Vagina (tissue), 2 donors: ENCODE measurements at regions not wholly inside any gene's neighbourhood (a gene's known extent, or its start where the extent isn't known, plus 50 kb on each side); places are given as distances from the start of the nearest gene placed in this dataset.

Experiments
- DNase-seq, 2 donors: peaks; one replicate each; pipeline ENCODE4 v3.0.0-alpha.2; 2017; ENCODE audit errors: extremely low spot score in 2 of 2
- H3K27ac ChIP-seq: fragments of 200-600 bp; sonication (generic); one replicate; pipeline ENCODE4 v1.5.1; 2019
- H3K27me3 ChIP-seq: fragments of 200-600 bp; sonication (generic); one replicate; pipeline ENCODE4 v1.5.1; 2019
- H3K36me3 ChIP-seq, 2 donors: fragments of 200-600 bp; sonication (generic); one replicate each; pipeline ENCODE4 v1.5.1; 2017 to 2019
- H3K4me1 ChIP-seq: fragments of 200-600 bp; sonication (generic); one replicate; pipeline ENCODE4 v1.5.1; 2019
- H3K4me3 ChIP-seq, 2 donors: fragments of 200-600 bp; sonication (generic); 1 replicate in 1 of 2; 2 replicates in 1 of 2; pipeline ENCODE4 v1.5.1; 2016 to 2019
- H3K9me3 ChIP-seq: fragments of 200-600 bp; sonication (generic); one replicate; pipeline ENCODE4 v1.5.1; 2019
- POLR2A ChIP-seq, 2 donors: fragments of 450-650 bp; IDR thresholded peaks; one replicate each; pipeline ENCODE4 v1.6.1; 2017; ENCODE audit warnings: antibody characterized with exemption in 2 of 2, mild to moderate bottlenecking in 2 of 2, moderate library complexity in 2 of 2
- POLR2AphosphoS5 ChIP-seq, 2 donors: sonication (generic); formaldehyde crosslinking; IDR thresholded peaks; one replicate each; pipeline ENCODE4 v1.9.0; 2017; ENCODE audit warnings: antibody characterized with exemption in 2 of 2, mild to moderate bottlenecking in 2 of 2, low read depth in 1 of 2; ENCODE audit not compliant: insufficient read depth in 1 of 2
- intact Hi-C: fragments of 100-400 bp; cut with DNase I; formaldehyde crosslinking; loops from one replicate; pipeline ENCODE4 v1.15.1; 2023
- TF ChIP-seq, protein P1 (sequence below), 3 experiments: fragments of 450-650 bp in 2 of 3; fragments of 200-600 bp in 1 of 3; sonication (generic) in 1 of 3; IDR thresholded peaks; one replicate each; pipeline ENCODE4 v1.5.1; 2017 to 2019; ENCODE audit warnings: antibody characterized with exemption in 3 of 3, mild to moderate bottlenecking in 2 of 3, moderate library complexity in 2 of 3

DNA sequence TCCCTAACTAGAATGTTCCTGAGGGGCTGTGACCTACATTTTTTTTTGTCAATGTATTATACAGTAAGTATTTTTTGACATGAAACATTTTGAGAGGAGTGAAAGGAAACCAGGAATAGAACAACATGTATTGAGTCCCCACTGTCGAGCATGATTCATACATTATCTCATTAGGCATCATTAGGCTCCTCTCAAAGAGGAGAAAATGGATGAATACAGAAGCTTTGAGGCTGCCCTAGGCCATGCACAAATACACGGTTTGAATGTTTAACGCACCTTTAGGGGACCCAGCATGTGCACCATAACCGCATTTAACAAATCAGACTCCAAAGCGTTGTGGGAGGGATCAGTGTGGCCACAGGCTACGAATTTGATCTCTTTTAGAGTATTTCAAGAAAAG, 87.8 kb downstream of the TBXT start:
- TF ChIP-seq, protein P1, sequence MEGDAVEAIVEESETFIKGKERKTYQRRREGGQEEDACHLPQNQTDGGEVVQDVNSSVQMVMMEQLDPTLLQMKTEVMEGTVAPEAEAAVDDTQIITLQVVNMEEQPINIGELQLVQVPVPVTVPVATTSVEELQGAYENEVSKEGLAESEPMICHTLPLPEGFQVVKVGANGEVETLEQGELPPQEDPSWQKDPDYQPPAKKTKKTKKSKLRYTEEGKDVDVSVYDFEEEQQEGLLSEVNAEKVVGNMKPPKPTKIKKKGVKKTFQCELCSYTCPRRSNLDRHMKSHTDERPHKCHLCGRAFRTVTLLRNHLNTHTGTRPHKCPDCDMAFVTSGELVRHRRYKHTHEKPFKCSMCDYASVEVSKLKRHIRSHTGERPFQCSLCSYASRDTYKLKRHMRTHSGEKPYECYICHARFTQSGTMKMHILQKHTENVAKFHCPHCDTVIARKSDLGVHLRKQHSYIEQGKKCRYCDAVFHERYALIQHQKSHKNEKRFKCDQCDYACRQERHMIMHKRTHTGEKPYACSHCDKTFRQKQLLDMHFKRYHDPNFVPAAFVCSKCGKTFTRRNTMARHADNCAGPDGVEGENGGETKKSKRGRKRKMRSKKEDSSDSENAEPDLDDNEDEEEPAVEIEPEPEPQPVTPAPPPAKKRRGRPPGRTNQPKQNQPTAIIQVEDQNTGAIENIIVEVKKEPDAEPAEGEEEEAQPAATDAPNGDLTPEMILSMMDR (IDR thresholded peaks at IDR 0.05): no peak
- TF ChIP-seq POLR2AphosphoS5 (IDR thresholded peaks at IDR 0.05; ENCODE audit: insufficient read depth in 1 of 2, low read depth in 1 of 2) (no peak), POLR2A (IDR thresholded peaks at IDR 0.05) (no peak)
- no peak overlapping the region for H3K27ac ChIP-seq
- peaks cover 10% of the 10 kb centered on the region for H3K4me1 ChIP-seq
- intact Hi-C loops: no loop called here
- no peak for DNase-seq
- H3K4me3 ChIP-seq: no peak overlapping the region
- no peaks in the 10 kb centered on the region for H3K27me3 ChIP-seq
- H3K9me3 ChIP-seq: no peaks in the 10 kb centered on the region
- H3K36me3 ChIP-seq: no peaks in the 10 kb centered on the region

- Histone ChIP-seq H3K27ac (no peak overlapping the region), H3K36me3 (no peaks in the 10 kb centered on the region), H3K27me3 (no peaks in the 10 kb centered on the region), H3K9me3 (no peaks in the 10 kb centered on the region), H3K4me1 (peaks cover 13% of the 10 kb centered on the region), H3K4me3 (no peak overlapping the region)
- intact Hi-C loops: no loop called here
- no peak for DNase-seq
- no peak for TF ChIP-seq POLR2A (IDR thresholded peaks at IDR 0.05)
- TF ChIP-seq, protein P1 (IDR thresholded peaks at IDR 0.05): no peak
- no peak for TF ChIP-seq POLR2AphosphoS5 (IDR thresholded peaks at IDR 0.05; ENCODE audit: insufficient read depth in 1 of 2, low read depth in 1 of 2)
These were observed 89.4 kb downstream of the TBXT start for GRCh38 chr6:166078294-166078693.

DNA sequence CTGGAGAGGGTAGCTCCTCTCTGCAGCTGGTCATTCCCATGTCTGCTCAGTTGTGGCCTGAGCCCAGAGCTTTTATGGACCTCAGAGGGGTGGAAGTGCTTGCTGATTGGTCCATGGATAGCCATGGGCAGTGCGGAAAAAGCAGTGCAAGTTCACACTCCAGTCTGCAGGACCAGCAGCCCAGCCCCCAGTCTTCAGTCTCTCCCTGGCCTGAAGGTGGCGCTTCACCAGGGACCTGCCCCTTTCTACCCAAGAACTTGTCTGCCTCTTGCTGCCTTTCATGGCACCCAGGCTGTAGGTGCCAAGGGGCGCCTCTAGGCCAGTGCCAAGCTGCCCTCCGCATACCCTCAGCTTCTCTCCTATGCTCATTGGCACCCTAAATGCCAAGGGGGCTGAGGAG, 91.0 kb downstream of the TBXT start:
- no peak overlapping the region for H3K4me3 ChIP-seq
- no peaks in the 10 kb centered on the region for H3K36me3 ChIP-seq
- intact Hi-C loops: no loop called here
- no peak overlapping the region for H3K27ac ChIP-seq
- H3K27me3 ChIP-seq: no peaks in the 10 kb centered on the region
- no peaks in the 10 kb centered on the region for H3K9me3 ChIP-seq
- DNase-seq: no peak
- TF ChIP-seq POLR2A (IDR thresholded peaks at IDR 0.05) (no peak), POLR2AphosphoS5 (IDR thresholded peaks at IDR 0.05; ENCODE audit: insufficient read depth in 1 of 2, low read depth in 1 of 2) (no peak)
- TF ChIP-seq, protein P1 (IDR thresholded peaks at IDR 0.05): no peak
- peaks cover 13% of the 10 kb centered on the region for H3K4me1 ChIP-seq

- Histone ChIP-seq H3K36me3 (no peaks in the 10 kb centered on the region), H3K4me3 (no peak overlapping the region), H3K27ac (no peak overlapping the region), H3K9me3 (no peaks in the 10 kb centered on the region), H3K4me1 (peaks cover 13% of the 10 kb centered on the region), H3K27me3 (no peaks in the 10 kb centered on the region)
- intact Hi-C loops: no loop called here
- TF ChIP-seq, protein P1 (IDR thresholded peaks at IDR 0.05): no peak
- TF ChIP-seq POLR2A (IDR thresholded peaks at IDR 0.05): no peak
- no peak for TF ChIP-seq POLR2AphosphoS5 (IDR thresholded peaks at IDR 0.05; ENCODE audit: insufficient read depth in 1 of 2, low read depth in 1 of 2)
- no peak for DNase-seq
These were observed 91.7 kb downstream of the TBXT start for GRCh38 chr6:166075925-166076324.

- no peak overlapping the region for H3K4me3 ChIP-seq
- peaks cover 13% of the 10 kb centered on the region for H3K4me1 ChIP-seq
- H3K36me3 ChIP-seq: no peaks in the 10 kb centered on the region
- no peaks in the 10 kb centered on the region for H3K27me3 ChIP-seq
- DNase-seq: no peak
- intact Hi-C loops: no loop called here
- H3K9me3 ChIP-seq: no peaks in the 10 kb centered on the region
- TF ChIP-seq, protein P1 (IDR thresholded peaks at IDR 0.05): no peak
- TF ChIP-seq POLR2AphosphoS5 (IDR thresholded peaks at IDR 0.05; ENCODE audit: insufficient read depth in 1 of 2, low read depth in 1 of 2): peak in 1 of 2 donors; percentile 28
- no peak for TF ChIP-seq POLR2A (IDR thresholded peaks at IDR 0.05)
- no peak overlapping the region for H3K27ac ChIP-seq
These were observed 92.5 kb downstream of the TBXT start for GRCh38 chr6:166075186-166075585.
